GM18505 (cell line): ENCODE measurements at regions not wholly inside any gene's neighbourhood (a gene's known extent, or its start where the extent isn't known, plus 50 kb on each side); places are given as distances from the start of the nearest gene placed in this dataset.

Source experiments
- ATAC-seq: cut with Tn5 transposase; IDR thresholded peaks from one replicate; pipeline ENCODE4 v1.9.1; 2021; ENCODE audit not compliant: unreplicated experiment
- POLR2A ChIP-seq: IDR thresholded peaks from 4 replicates; pipeline ENCODE4 v1.6.1; 2011; ENCODE audit warnings: borderline replicate concordance; ENCODE audit not compliant: insufficient read depth, insufficient read length; ENCODE audit errors: extremely low read depth

DNA sequence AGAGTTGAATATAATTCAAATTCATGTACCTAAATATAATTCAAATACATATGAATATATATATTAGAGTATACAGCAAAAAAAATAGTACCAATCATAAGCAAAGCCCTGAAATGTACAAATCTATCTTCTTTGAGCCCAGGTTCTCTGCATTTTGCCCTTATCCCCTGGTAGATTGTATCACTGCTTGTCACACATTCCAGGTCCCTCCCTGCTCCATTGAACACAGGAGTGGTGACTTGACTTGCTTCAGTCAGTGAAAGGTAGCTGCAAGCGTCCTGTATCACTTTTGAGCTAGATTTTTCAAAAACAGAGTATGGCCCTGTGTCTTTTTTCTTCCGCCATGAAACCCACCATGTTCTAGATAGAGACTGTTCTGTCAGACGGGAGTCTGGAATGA lies 369.4 kb downstream of the LIG4 start:
- no peak for TF ChIP-seq POLR2A
- ATAC-seq = no peak

- TF ChIP-seq POLR2A = no peak
- no peak for ATAC-seq
Observed at GRCh38 chr13:107843681-107844080, 371.7 kb downstream of the LIG4 start.

GRCh38 chr13:107843281-107843680 lies 372.1 kb downstream of the LIG4 start:
- ATAC-seq = no peak

DNA sequence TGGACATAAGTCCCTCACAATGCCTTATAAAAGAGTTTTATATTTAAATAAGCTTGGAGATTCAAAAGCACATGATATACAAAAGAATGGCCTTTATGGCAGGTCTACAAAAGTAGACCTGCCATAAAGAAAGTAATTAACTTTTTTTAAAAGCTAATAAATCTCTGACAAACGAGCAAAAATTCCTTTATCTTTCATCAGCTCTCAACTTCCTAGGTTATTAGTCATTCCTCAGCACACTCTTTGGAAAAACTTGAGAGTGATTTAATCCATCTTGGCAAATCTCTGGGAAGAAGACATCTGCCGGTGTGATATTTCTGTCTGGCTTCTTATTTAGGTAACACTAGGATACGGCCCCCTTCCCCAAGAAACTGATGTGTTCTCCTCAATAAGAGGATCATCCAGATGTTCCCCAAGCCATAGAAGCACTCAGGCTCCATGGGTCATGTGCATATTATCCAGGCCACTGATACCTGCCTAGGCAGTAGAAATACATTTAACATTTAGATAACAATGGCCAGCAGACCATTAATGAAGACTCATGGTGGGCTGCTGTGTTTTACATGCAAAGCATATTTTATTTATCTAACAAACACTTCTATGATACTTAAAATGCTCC lies 372.7 kb downstream of the LIG4 start:
- TF ChIP-seq POLR2A = no peak
- ATAC-seq = no peak

More at GRCh38 chr13:107843281-107843680, 372.1 kb downstream of the LIG4 start:
- no peak for TF ChIP-seq POLR2A

DNA sequence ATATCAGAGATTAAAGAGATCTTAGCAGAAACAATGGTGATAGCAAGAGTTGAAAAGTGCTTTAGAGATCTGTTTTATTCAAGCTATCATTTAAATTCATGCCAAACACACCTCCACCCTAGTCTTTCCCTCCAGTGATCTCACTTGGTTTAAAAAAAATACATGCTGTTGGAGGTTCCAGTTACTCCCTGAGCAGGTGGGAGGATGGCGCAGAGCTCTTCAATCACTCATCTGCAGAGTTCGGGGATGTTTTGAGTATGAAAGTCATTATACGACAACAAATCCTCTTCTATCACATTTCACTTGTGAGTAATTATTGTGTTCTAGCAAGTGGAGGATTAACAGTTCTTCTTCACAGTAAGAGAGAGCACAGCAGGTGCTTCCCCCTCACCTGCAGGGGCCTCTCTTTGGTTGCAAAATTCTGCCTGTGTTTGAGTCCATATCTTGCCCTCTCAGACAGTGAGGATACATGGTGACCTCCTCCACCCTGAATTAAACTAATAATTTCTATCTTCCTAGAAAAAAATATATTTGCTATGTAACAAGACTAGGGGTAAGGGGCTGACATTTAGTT lies 376.7 kb downstream of the LIG4 start:
- ATAC-seq = no peak
- TF ChIP-seq POLR2A = no peak

DNA sequence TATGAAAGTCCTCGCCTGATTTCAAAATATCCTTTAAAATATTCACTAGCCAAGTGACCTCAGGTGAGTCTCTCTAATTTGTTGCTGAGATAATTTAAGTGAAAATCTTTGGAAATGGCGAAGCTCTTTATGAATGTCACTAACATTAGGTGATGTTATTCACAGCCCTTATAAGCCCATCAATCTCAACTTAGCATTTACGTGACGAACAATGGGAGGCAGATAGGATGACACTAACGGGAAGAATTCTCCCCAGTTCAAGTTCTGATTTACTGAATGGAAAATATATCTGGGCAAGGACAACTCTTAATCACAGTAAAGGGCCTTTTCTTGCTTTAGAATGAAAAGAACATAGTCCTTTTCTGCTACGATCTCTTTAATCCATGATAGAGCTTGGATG lies 378.7 kb downstream of the LIG4 start:
- TF ChIP-seq POLR2A = no peak
- no peak for ATAC-seq

DNA sequence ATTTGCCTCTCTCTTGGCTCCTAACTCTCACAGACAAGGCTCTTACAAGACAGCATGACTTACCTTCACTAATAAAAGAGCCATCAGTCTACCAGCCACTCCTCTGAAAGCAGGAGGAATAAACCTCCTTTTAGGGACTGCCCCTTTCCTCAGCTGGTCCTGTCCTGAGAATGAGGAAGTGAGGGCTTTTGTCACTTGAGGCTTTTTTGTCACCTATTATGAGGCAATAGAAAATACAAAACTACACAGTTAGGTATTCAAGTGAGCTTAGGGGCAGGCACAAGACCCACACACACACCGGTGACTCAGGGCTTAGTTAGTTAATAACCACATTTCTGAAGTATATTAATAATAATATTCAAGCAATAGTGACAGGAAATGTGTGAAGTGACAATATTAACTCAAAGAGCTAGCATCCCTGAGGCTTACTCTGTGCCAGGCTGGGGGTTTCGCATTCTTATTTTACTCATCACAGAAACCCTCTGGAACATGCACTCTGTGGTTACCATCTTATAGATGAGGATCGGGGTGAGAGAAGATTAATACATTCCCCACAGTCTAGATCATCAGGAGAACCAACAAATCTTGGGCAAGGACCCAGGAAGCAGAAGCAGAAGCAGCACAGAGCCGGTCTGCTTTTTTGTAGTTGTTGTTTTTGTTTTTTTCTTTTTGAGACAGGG lies 379.9 kb downstream of the LIG4 start:
- TF ChIP-seq POLR2A = no peak
- peak; percentile 57 for ATAC-seq

DNA sequence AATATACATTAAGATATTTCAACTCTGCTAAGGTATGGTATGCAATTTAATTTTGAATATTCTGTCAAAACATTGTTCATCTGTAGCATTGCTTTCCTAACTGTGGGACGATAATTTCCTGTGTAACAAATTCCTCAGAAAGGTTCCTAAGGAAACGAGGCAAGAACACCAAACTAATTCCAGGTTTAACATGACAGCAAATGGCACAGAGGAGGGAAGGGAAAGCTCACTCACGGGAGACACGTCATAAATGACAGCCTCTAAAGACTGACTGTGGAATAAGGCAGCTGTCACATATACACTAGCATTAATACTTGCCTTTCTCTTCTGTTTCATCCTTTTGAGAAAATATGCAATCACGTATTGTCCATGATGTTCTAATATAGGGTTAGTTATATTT lies 380.6 kb downstream of the LIG4 start:
- ATAC-seq = no peak
- no peak for TF ChIP-seq POLR2A

- TF ChIP-seq POLR2A = no peak
- no peak for ATAC-seq
Observed at GRCh38 chr13:107834281-107834680, 381.1 kb downstream of the LIG4 start.

DNA sequence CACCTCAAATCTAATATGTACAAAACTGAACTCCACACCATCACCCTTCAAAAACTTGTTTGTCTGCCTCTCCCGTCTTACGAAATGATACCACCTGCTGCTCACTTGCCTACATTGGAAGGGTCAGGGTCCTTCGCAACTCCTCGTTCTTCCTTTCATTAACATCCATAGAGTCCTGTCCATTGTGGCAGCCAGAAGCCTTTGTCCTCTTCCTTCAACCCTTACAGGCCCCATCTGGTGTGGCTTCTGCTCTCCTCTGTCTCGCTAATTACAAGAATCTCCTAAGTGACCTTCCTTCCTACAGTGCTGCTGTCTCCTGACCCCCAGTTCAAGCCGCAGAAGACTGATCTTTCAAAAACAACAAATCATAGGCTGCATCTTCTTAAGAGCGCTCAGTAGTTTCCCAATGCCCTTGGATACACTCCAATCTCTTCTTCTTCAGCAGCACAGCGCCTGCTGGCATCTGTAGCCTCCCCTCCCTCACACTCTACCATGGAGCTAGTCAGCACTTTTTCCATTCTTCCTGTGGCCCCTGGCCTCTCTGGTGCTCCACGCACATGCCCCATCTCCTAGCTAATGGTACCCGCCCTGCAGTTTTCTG lies 382.7 kb downstream of the LIG4 start:
- ATAC-seq = no peak
- no peak for TF ChIP-seq POLR2A

DNA sequence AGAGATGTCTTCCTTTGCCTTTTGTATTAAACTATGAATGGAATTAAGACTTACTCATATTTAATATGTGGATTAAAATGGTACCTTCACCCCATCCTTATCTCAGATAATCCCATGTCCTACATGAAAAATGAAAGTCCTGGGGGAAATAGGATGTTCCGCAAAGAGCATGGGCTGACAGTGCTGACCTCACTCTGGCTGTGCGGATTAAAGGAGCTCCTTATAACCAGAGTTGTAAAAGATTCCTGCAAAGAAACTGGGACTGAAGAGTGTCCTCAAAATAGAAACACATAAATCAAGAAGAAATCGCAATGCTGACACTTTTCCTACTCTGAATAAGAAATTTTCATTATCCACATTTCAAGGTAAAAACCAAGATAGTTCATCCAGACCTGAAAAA lies 384.5 kb downstream of the LIG4 start:
- no peak for ATAC-seq
- TF ChIP-seq POLR2A = no peak

GRCh38 chr13:107827840-107828549 lies 387.3 kb downstream of the LIG4 start:
- no peak for TF ChIP-seq POLR2A
- ATAC-seq = no peak

DNA sequence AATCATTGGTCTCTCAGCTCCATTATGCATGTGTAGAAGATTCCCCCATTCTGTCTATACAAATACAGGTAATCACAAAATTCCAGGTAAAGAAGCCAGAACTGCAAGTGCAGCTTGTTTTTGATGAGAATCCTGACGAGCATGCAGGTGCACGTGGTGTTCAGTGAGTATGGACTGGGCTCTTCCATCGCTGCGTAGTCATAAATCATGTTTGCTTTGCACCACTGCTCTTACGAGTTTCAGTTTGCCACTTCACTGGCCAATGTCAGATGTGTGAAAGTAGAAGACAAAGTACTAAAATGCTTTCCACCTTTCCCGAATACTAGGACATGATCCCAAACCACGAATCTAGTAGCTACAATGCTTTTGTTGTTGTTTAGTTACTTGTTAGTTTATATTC lies 390.7 kb downstream of the LIG4 start:
- no peak for ATAC-seq
- TF ChIP-seq POLR2A = no peak
